H1 (cell line): ENCODE measurements at regions not wholly inside any gene's neighbourhood (a gene's known extent, or its start where the extent isn't known, plus 50 kb on each side); places are given as distances from the start of the nearest gene placed in this dataset.

ENCODE experiments used
- CTCF ChIA-PET: fragments of 300-600 bp; sonication (Branson Sonifier 250); formaldehyde crosslinking; loops from one replicate; lab custom pipeline; 2021; ENCODE audit not compliant: partially characterized antibody; lab: Charles Lee
- POLR2A ChIA-PET: fragments of 300-600 bp; sonication (Branson Sonifier 250); formaldehyde crosslinking; loops from one replicate; lab custom pipeline; 2021; ENCODE audit warnings: inconsistent platforms; ENCODE audit not compliant: partially characterized antibody; lab: Charles Lee
- DNase-seq, 2 experiments: peaks; one replicate each; pipeline versions ENCODE4 v3.0.0 to v3.0.0-alpha.2; 2010 to 2022; ENCODE audit warnings: low spot score in 2 of 2, low read depth in 1 of 2, mixed read lengths in 1 of 2
- FAIRE-seq: peaks from 2 replicates; lab custom pipeline; 2011; peaks lifted over from hg19 to GRCh38; lab: Jason Lieb, UNC
- H2AFZ ChIP-seq: 2 replicates; pipeline ENCODE4 v1.8.1; 2012; ENCODE audit warnings: low read length, inconsistent platforms
- H2AK5ac ChIP-seq: 2 replicates; pipeline ENCODE4 v1.6.1; 2013; ENCODE audit warnings: low read depth, low read length
- H2BK120ac ChIP-seq: replicated peaks from 2 replicates; pipeline ENCODE3; 2013; ENCODE audit warnings: low read depth, low read length, inconsistent platforms
- H2BK12ac ChIP-seq: 2 replicates; pipeline ENCODE4 v1.6.1; 2013; ENCODE audit warnings: low read depth, low read length
- H2BK15ac ChIP-seq: 2 replicates; pipeline ENCODE4 v1.6.1; 2013; ENCODE audit warnings: low read length
- H2BK20ac ChIP-seq: 2 replicates; pipeline ENCODE4 v1.6.1; 2013; ENCODE audit warnings: low read length
- H2BK5ac ChIP-seq: 2 replicates; pipeline ENCODE4 v1.6.1; 2013; ENCODE audit warnings: low read depth, low read length
- H3K14ac ChIP-seq: 2 replicates; pipeline ENCODE4 v1.6.1; 2013; ENCODE audit warnings: inconsistent platforms; ENCODE audit not compliant: insufficient read length
- H3K18ac ChIP-seq: 2 replicates; pipeline ENCODE4 v1.6.1; 2013; ENCODE audit warnings: low read length; ENCODE audit errors: extremely low read depth
- H3K23ac ChIP-seq: 2 replicates; pipeline ENCODE4 v1.6.1; 2013; ENCODE audit warnings: inconsistent platforms; ENCODE audit not compliant: insufficient read length
- H3K23me2 ChIP-seq: 2 replicates; pipeline ENCODE4 v1.6.1; 2013; ENCODE audit warnings: low read depth, low read length
- H3K27ac ChIP-seq: 2 replicates; pipeline ENCODE4 v1.6.1; 2011; ENCODE audit warnings: low read depth, low read length, inconsistent platforms
- H3K27me3 ChIP-seq, 4 experiments: replicated peaks in 1 of 4; 1 replicate in 1 of 4; 2 replicates in 3 of 4; pipeline versions ENCODE4 v1.6.1 to v1.8.1; 2011 to 2013; ENCODE audit warnings: low read length in 3 of 4, mild to moderate bottlenecking in 3 of 4, inconsistent platforms in 2 of 4, mixed read lengths in 2 of 4, moderate library complexity in 1 of 4; ENCODE audit not compliant: control insufficient read depth in 3 of 4, insufficient read depth in 3 of 4; ENCODE audit errors: extremely low read depth in 1 of 4
- H3K36me3 ChIP-seq, 4 experiments: 2 replicates each; pipeline versions ENCODE4 v1.6.1 to v1.8.1; 2011 to 2013; ENCODE audit warnings: mild to moderate bottlenecking in 4 of 4, low read length in 3 of 4, moderate library complexity in 2 of 4, control low read depth in 1 of 4, inconsistent platforms in 1 of 4; ENCODE audit not compliant: insufficient read depth in 4 of 4, control insufficient read depth in 2 of 4
- H3K4ac ChIP-seq: replicated peaks from 2 replicates; pipeline ENCODE3; 2013; ENCODE audit warnings: low read length, low read depth, mixed read lengths, inconsistent platforms; ENCODE audit not compliant: insufficient read length
- H3K4me1 ChIP-seq, 4 experiments: replicated peaks in 1 of 4; 1 replicate in 1 of 4; 2 replicates in 3 of 4; pipeline versions ENCODE4 v1.6.1 to v1.8.1; 2011 to 2013; ENCODE audit warnings: low read length in 3 of 4, inconsistent platforms in 2 of 4, mixed read lengths in 1 of 4; ENCODE audit not compliant: insufficient read depth in 4 of 4, control insufficient read depth in 3 of 4
- H3K4me2 ChIP-seq, 2 experiments: 2 replicates each; pipeline versions ENCODE4 v1.6.1 to v1.8.1; 2011 to 2013; ENCODE audit warnings: low read depth in 2 of 2, low read length in 2 of 2, control low read depth in 1 of 2, inconsistent platforms in 1 of 2, mild to moderate bottlenecking in 1 of 2; ENCODE audit not compliant: insufficient read depth in 1 of 2
- H3K4me3 ChIP-seq, 4 experiments: fragments of 200-600, 300-600 bp in 1 of 4; sonication (generic), shearing (Covaris generic), sonication (Bioruptor Twin) in 1 of 4; 2 replicates each; pipeline versions ENCODE4 v1.5.1 to v1.8.1; 2011 to 2016; ENCODE audit warnings: low read length in 4 of 4, low read depth in 3 of 4, control low read depth in 2 of 4, inconsistent platforms in 2 of 4, mild to moderate bottlenecking in 2 of 4, mixed read lengths in 1 of 4, moderate library complexity in 1 of 4; ENCODE audit not compliant: insufficient read depth in 2 of 4; ENCODE audit errors: extremely low read depth in 1 of 4
- H3K56ac ChIP-seq: replicated peaks from 2 replicates; pipeline ENCODE3; 2013; ENCODE audit warnings: low read depth, mild to moderate bottlenecking, mixed read lengths, low read length, inconsistent platforms; ENCODE audit not compliant: insufficient read length
- H3K79me1 ChIP-seq: 2 replicates; pipeline ENCODE4 v1.6.1; 2013; ENCODE audit warnings: low read depth, low read length, control low read depth
- H3K79me2 ChIP-seq, 2 experiments: 2 replicates each; pipeline versions ENCODE4 v1.6.1 to v1.8.1; 2012 to 2013; ENCODE audit warnings: low read length in 2 of 2, mild to moderate bottlenecking in 2 of 2, inconsistent platforms in 1 of 2; ENCODE audit not compliant: insufficient read depth in 2 of 2, control insufficient read depth in 1 of 2
- H3K9ac ChIP-seq, 4 experiments: replicated peaks in 1 of 4; 1 replicate in 1 of 4; 2 replicates in 3 of 4; pipeline versions ENCODE4 v1.6.1 to v1.8.1; 2011 to 2013; ENCODE audit warnings: low read depth in 3 of 4, low read length in 3 of 4, control low read depth in 2 of 4, mild to moderate bottlenecking in 2 of 4, moderate library complexity in 2 of 4, inconsistent platforms in 1 of 4; ENCODE audit errors: extremely low read depth in 1 of 4
- H3K9me3 ChIP-seq, 2 experiments: 2 replicates each; pipeline versions ENCODE4 v1.6.1 to v1.8.1; 2012 to 2013; ENCODE audit warnings: mild to moderate bottlenecking in 2 of 2, moderate library complexity in 2 of 2, control low read depth in 1 of 2, inconsistent platforms in 1 of 2, low read depth in 1 of 2, low read length in 1 of 2, mixed read lengths in 1 of 2; ENCODE audit not compliant: insufficient read depth in 2 of 2
- H4K20me1 ChIP-seq, 2 experiments: replicated peaks in 1 of 2; 2 replicates each; pipeline versions ENCODE3 to v1.8.1; 2011 to 2013; ENCODE audit warnings: inconsistent platforms in 2 of 2, low read length in 2 of 2, mild to moderate bottlenecking in 1 of 2; ENCODE audit not compliant: insufficient read depth in 2 of 2, control insufficient read depth in 1 of 2
- H4K5ac ChIP-seq: 2 replicates; pipeline ENCODE4 v1.6.1; 2013; ENCODE audit warnings: low read length, low read depth, mixed read lengths, inconsistent platforms; ENCODE audit not compliant: insufficient read length
- H4K8ac ChIP-seq: 2 replicates; pipeline ENCODE4 v1.8.0; 2013; ENCODE audit warnings: mild to moderate bottlenecking, moderate library complexity, low read length, inconsistent platforms; ENCODE audit not compliant: insufficient read depth; ENCODE audit errors: extremely low read depth
- H4K91ac ChIP-seq: replicated peaks from 2 replicates; pipeline ENCODE3; 2013; ENCODE audit warnings: low read length, mixed read lengths, inconsistent platforms; ENCODE audit not compliant: insufficient read length
- POLR2A ChIP-seq, 2 experiments: IDR thresholded peaks; 1 replicate in 1 of 2; 2 replicates in 1 of 2; pipeline ENCODE4 v1.6.1; 2011; ENCODE audit warnings: low read depth in 2 of 2, low read length in 2 of 2, mild to moderate bottlenecking in 2 of 2; ENCODE audit errors: control extremely low read depth in 1 of 2
- SIN3A ChIP-seq, 2 experiments: IDR thresholded peaks in 1 of 2; conservative IDR thresholded peaks in 1 of 2; 2 replicates each; pipeline ENCODE4 v1.6.1; 2011 to 2012; ENCODE audit warnings: low read length in 2 of 2, improper control_type of control experiment in 1 of 2, low read depth in 1 of 2, mild to moderate bottlenecking in 1 of 2
- USF2 ChIP-seq: IDR thresholded peaks from 2 replicates; pipeline ENCODE4 v1.6.1; 2011; ENCODE audit warnings: low read length, improper control_type of control experiment
- WGBS, 2 experiments: shearing (Covaris generic) in 1 of 2; methylation state at CpG; one replicate each; pipeline versions ENCODE4 v1.1.6 to v1.1.7; 2013 to 2015; ENCODE audit warnings: low lambda C conversion rate in 2 of 2, mixed read lengths in 2 of 2, inconsistent platforms in 1 of 2, low coverage in 1 of 2, missing lambda C conversion rate in 1 of 2; ENCODE audit not compliant: insufficient replicate concordance in 2 of 2, insufficient coverage in 1 of 2, insufficient read length in 1 of 2; ENCODE audit errors: extremely low coverage in 1 of 2, missing lambda C conversion rate in 1 of 2; 5-methylcytosine and 5-hydroxymethylcytosine counted together

DNA sequence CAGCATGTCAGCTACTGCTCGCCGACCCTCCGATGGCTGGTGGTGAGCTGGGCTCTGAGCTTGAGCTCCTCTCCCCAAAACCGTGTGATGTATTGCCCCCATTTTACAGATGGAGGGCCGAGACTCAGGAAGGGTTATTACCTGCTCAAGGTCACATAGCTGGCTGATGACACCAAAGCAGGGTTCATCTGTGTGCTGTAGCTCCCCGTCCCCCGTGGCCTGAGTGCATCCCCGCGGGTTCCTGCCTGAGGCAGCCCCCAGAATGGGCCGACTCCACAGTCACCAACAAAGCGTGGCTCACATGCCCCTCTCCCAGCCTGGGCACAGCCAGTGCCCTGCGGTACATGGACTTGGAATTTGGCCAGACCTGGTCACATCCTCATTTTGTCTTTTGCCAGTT lies 198.6 kb downstream of the TFCP2L1 start:
- no peak overlapping the region for H2BK12ac ChIP-seq
- H3K14ac ChIP-seq = no peak overlapping the region
- H4K91ac ChIP-seq = no peak overlapping the region
- H3K4me2 ChIP-seq = no peak overlapping the region
- no peaks in the 10 kb centered on the region for H3K4me1 ChIP-seq
- TF ChIP-seq SIN3A (conservative IDR thresholded peaks at IDR 0.05 in 1 of 2, IDR thresholded peaks at IDR 0.05 in 1 of 2; ENCODE audit: low read depth in 1 of 2, low read length in 2 of 2) (no peak), USF2 (no peak), POLR2A (IDR thresholded peaks at IDR 0.05; ENCODE audit: control extremely low read depth in 1 of 2, low read depth in 2 of 2, low read length in 2 of 2) (no peak)
- H3K9ac ChIP-seq = no peak overlapping the region
- CTCF ChIA-PET = interaction anchor here (0.6 to 23.5 kb wide), 15 partner anchors 1 to 803 kb away, joined by 3 to 434 read pairs (median 7); no protein-coding TSS in a partner anchor
- no peaks in the 10 kb centered on the region for H3K79me2 ChIP-seq
- no peaks in the 10 kb centered on the region; a peak in 2 of 7 replicates for H3K27me3 ChIP-seq
- H3K56ac ChIP-seq = no peak overlapping the region
- 83% methylated on average over 12 of the region's 12 CpGs; no CpG with 5 or more reads in 1 of the 2 experiments for WGBS, 2 experiments
- no peak overlapping the region for H2AFZ ChIP-seq
- H3K23ac ChIP-seq = no peak overlapping the region
- no peak overlapping the region for H4K8ac ChIP-seq
- DNase-seq = no peak
- H4K20me1 ChIP-seq = no peaks in the 10 kb centered on the region
- no peak overlapping the region for H2BK15ac ChIP-seq
- no peak overlapping the region for H2BK20ac ChIP-seq
- H3K23me2 ChIP-seq = no peaks in the 10 kb centered on the region
- H3K4me3 ChIP-seq = no peak overlapping the region
- no peak overlapping the region for H3K18ac ChIP-seq
- H3K79me1 ChIP-seq = no peaks in the 10 kb centered on the region
- no peak overlapping the region for H2AK5ac ChIP-seq
- H3K9me3 ChIP-seq = no peaks in the 10 kb centered on the region
- no peak overlapping the region for H2BK5ac ChIP-seq
- no peak overlapping the region for H3K27ac ChIP-seq
- H3K36me3 ChIP-seq = no peaks in the 10 kb centered on the region
- no peak for FAIRE-seq
- no peak overlapping the region for H2BK120ac ChIP-seq
- H4K5ac ChIP-seq = no peak overlapping the region
- POLR2A ChIA-PET = interaction anchor here (6.7 kb wide), 1 partner anchor 11 kb away, joined by 51 read pairs; no protein-coding TSS in a partner anchor
- no peak overlapping the region for H3K4ac ChIP-seq
